Neural crest cell (in vitro differentiated cells): ENCODE measurements at regions not wholly inside any gene's neighbourhood (a gene's known extent, or its start where the extent isn't known, plus 50 kb on each side); places are given as distances from the start of the nearest gene placed in this dataset.

ENCODE experiments used
- DNase-seq: peaks from one replicate; pipeline ENCODE4 v3.0.0; 2021; ENCODE audit warnings: low read depth, mixed read lengths, low spot score
- H3K27ac Mint-ChIP-seq: one replicate; pipeline ENCODE4 v1.8.0; 2021; ENCODE audit warnings: mild to moderate bottlenecking, mixed read lengths; ENCODE audit not compliant: unreplicated experiment
- H3K27me3 Mint-ChIP-seq: 2 replicates; pipeline ENCODE4 v1.8.0; 2021; ENCODE audit warnings: low read depth, mild to moderate bottlenecking, mixed read lengths
- H3K36me3 Mint-ChIP-seq: 2 replicates; pipeline ENCODE4 v1.8.0; 2021; ENCODE audit warnings: low read depth, mild to moderate bottlenecking, mixed read lengths
- H3K4me1 Mint-ChIP-seq: 2 replicates; pipeline ENCODE4 v1.8.0; 2021; ENCODE audit warnings: mixed read lengths
- H3K4me3 Mint-ChIP-seq: one replicate; pipeline ENCODE4 v1.8.0; 2021; ENCODE audit warnings: mild to moderate bottlenecking, mixed read lengths
- H3K9me3 Mint-ChIP-seq: 2 replicates; pipeline ENCODE4 v1.8.0; 2021; ENCODE audit warnings: mixed read lengths
- CTCF ChIP-seq: fragments of 200-600 bp; sonication (generic); conservative IDR thresholded peaks from 2 replicates; pipeline ENCODE4 v1.5.0; 2021; ENCODE audit warnings: antibody characterized with exemption, mild to moderate bottlenecking

- Mint-ChIP-seq H3K27me3 (no peaks in the 10 kb centered on the region), H3K9me3 (no peaks in the 10 kb centered on the region), H3K36me3 (no peaks in the 10 kb centered on the region), H3K4me1 (no peaks in the 10 kb centered on the region), H3K27ac (no peak overlapping the region), H3K4me3 (no peak overlapping the region)
- no peak for DNase-seq
- no peak for TF ChIP-seq CTCF
These were observed 57.0 kb upstream of the ZC3H15 start for GRCh38 chr2:186429104-186429503.

GRCh38 chr2:186431306-186431705, 54.8 kb upstream of the ZC3H15 start:
- no peak for TF ChIP-seq CTCF
- no peak for DNase-seq
- no peaks in the 10 kb centered on the region for H3K27me3 Mint-ChIP-seq
- H3K9me3 Mint-ChIP-seq = no peaks in the 10 kb centered on the region
- H3K4me1 Mint-ChIP-seq = no peaks in the 10 kb centered on the region
- H3K4me3 Mint-ChIP-seq = no peak overlapping the region
- no peak overlapping the region for H3K27ac Mint-ChIP-seq
- peaks cover 7% of the 10 kb centered on the region for H3K36me3 Mint-ChIP-seq

GRCh38 chr2:186433040-186433439, 53.0 kb upstream of the ZC3H15 start:
- H3K4me1 Mint-ChIP-seq = no peaks in the 10 kb centered on the region
- TF ChIP-seq CTCF = no peak

GRCh38 chr2:186433777-186434432, 52.2 kb upstream of the ZC3H15 start:
- Mint-ChIP-seq H3K4me3 (no peak overlapping the region), H3K27ac (no peak overlapping the region), H3K36me3 (peaks cover 22% of the 10 kb centered on the region), H3K9me3 (peaks cover 16% of the 10 kb centered on the region), H3K27me3 (no peaks in the 10 kb centered on the region), H3K4me1 (no peaks in the 10 kb centered on the region)
- DNase-seq = no peak
- no peak for TF ChIP-seq CTCF

More at GRCh38 chr2:186433040-186433439, 53.0 kb upstream of the ZC3H15 start:
- no peak for DNase-seq
- H3K9me3 Mint-ChIP-seq = peaks cover 7% of the 10 kb centered on the region
- H3K27ac Mint-ChIP-seq = no peak overlapping the region
- no peak overlapping the region for H3K4me3 Mint-ChIP-seq
- H3K36me3 Mint-ChIP-seq = peaks cover 13% of the 10 kb centered on the region
- no peaks in the 10 kb centered on the region for H3K27me3 Mint-ChIP-seq
